ENCODE measurements at regions not wholly inside any gene's neighbourhood (a gene's known extent, or its start where the extent isn't known, plus 50 kb on each side); places are given as distances from the start of the nearest gene placed in this dataset.

- H3K27ac ChIP-seq (ENCODE audit: low read length): no peak overlapping the region
- WGBS (ENCODE audit: insufficient coverage, insufficient read length): no CpG with 5 or more reads among the region's 1 CpG
These were observed 319.7 kb downstream of the LPIN1 start for GRCh38 chr2:12066116-12066515.

GRCh38 chr2:12066986-12067385 is 320.6 kb downstream of the LPIN1 start:
- DNase-seq (ENCODE audit: low read depth, low spot score): no peak
- no peak overlapping the region for H3K4me3 ChIP-seq (ENCODE audit: low read length)
- no peaks in the 10 kb centered on the region for H3K4me1 ChIP-seq (ENCODE audit: control insufficient read depth, insufficient read depth, low read length)
- WGBS (ENCODE audit: insufficient coverage, insufficient read length): no CpG with 5 or more reads among the region's 1 CpG
- no peak overlapping the region for H3K27ac ChIP-seq (ENCODE audit: low read length)
- H3K9me3 ChIP-seq (ENCODE audit: control insufficient read depth, insufficient read depth, low read length): no peaks in the 10 kb centered on the region
- H3K36me3 ChIP-seq (ENCODE audit: control insufficient read depth, insufficient read depth, low read length): no peaks in the 10 kb centered on the region
- H3K27me3 ChIP-seq (ENCODE audit: control insufficient read depth, insufficient read depth, low read length): no peaks in the 10 kb centered on the region

More at GRCh38 chr2:12066116-12066515, 319.7 kb downstream of the LPIN1 start:
- no peak overlapping the region for H3K4me3 ChIP-seq (ENCODE audit: low read length)
- no peaks in the 10 kb centered on the region for H3K9me3 ChIP-seq (ENCODE audit: control insufficient read depth, insufficient read depth, low read length)
- H3K4me1 ChIP-seq (ENCODE audit: control insufficient read depth, insufficient read depth, low read length): no peaks in the 10 kb centered on the region
- H3K36me3 ChIP-seq (ENCODE audit: control insufficient read depth, insufficient read depth, low read length): no peaks in the 10 kb centered on the region
- no peak for DNase-seq (ENCODE audit: low read depth, low spot score)
- no peaks in the 10 kb centered on the region for H3K27me3 ChIP-seq (ENCODE audit: control insufficient read depth, insufficient read depth, low read length)

- Histone ChIP-seq H3K27me3 (ENCODE audit: control insufficient read depth, insufficient read depth, low read length) (no peaks in the 10 kb centered on the region), H3K27ac (ENCODE audit: low read length) (no peak overlapping the region), H3K36me3 (ENCODE audit: control insufficient read depth, insufficient read depth, low read length) (no peaks in the 10 kb centered on the region), H3K4me3 (ENCODE audit: low read length) (no peak overlapping the region), H3K4me1 (ENCODE audit: control insufficient read depth, insufficient read depth, low read length) (no peaks in the 10 kb centered on the region), H3K9me3 (ENCODE audit: control insufficient read depth, insufficient read depth, low read length) (no peaks in the 10 kb centered on the region)
- DNase-seq (ENCODE audit: low read depth, low spot score): no peak
- WGBS (ENCODE audit: insufficient coverage, insufficient read length): no CpG with 5 or more reads among the region's 6 CpGs
These were observed 322.5 kb downstream of the LPIN1 start for GRCh38 chr2:12068796-12069538.

- no CpG with 5 or more reads among the region's 2 CpGs for WGBS (ENCODE audit: insufficient coverage, insufficient read length)
- H3K9me3 ChIP-seq (ENCODE audit: control insufficient read depth, insufficient read depth, low read length): no peaks in the 10 kb centered on the region
- H3K36me3 ChIP-seq (ENCODE audit: control insufficient read depth, insufficient read depth, low read length): no peaks in the 10 kb centered on the region
- no peak for DNase-seq (ENCODE audit: low read depth, low spot score)
- H3K27me3 ChIP-seq (ENCODE audit: control insufficient read depth, insufficient read depth, low read length): no peaks in the 10 kb centered on the region
- H3K4me3 ChIP-seq (ENCODE audit: low read length): no peak overlapping the region
- H3K27ac ChIP-seq (ENCODE audit: low read length): no peak overlapping the region
- H3K4me1 ChIP-seq (ENCODE audit: control insufficient read depth, insufficient read depth, low read length): no peaks in the 10 kb centered on the region
These were observed 323.7 kb downstream of the LPIN1 start for GRCh38 chr2:12070153-12070552.

GRCh38 chr2:12070581-12070980 is 324.1 kb downstream of the LPIN1 start:
- no peaks in the 10 kb centered on the region for H3K27me3 ChIP-seq (ENCODE audit: control insufficient read depth, insufficient read depth, low read length)
- no peak for DNase-seq (ENCODE audit: low read depth, low spot score)
- no peaks in the 10 kb centered on the region for H3K9me3 ChIP-seq (ENCODE audit: control insufficient read depth, insufficient read depth, low read length)
- H3K4me1 ChIP-seq (ENCODE audit: control insufficient read depth, insufficient read depth, low read length): no peaks in the 10 kb centered on the region
- H3K27ac ChIP-seq (ENCODE audit: low read length): no peak overlapping the region
- H3K36me3 ChIP-seq (ENCODE audit: control insufficient read depth, insufficient read depth, low read length): no peaks in the 10 kb centered on the region
- no CpG with 5 or more reads among the region's 4 CpGs for WGBS (ENCODE audit: insufficient coverage, insufficient read length)
- no peak overlapping the region for H3K4me3 ChIP-seq (ENCODE audit: low read length)

- no peaks in the 10 kb centered on the region for H3K4me1 ChIP-seq (ENCODE audit: control insufficient read depth, insufficient read depth, low read length)
- H3K27me3 ChIP-seq (ENCODE audit: control insufficient read depth, insufficient read depth, low read length): no peaks in the 10 kb centered on the region
- H3K36me3 ChIP-seq (ENCODE audit: control insufficient read depth, insufficient read depth, low read length): no peaks in the 10 kb centered on the region
- no peak overlapping the region for H3K4me3 ChIP-seq (ENCODE audit: low read length)
- no peak overlapping the region for H3K27ac ChIP-seq (ENCODE audit: low read length)
- DNase-seq (ENCODE audit: low read depth, low spot score): no peak
- no peaks in the 10 kb centered on the region for H3K9me3 ChIP-seq (ENCODE audit: control insufficient read depth, insufficient read depth, low read length)
These were observed 324.9 kb downstream of the LPIN1 start for GRCh38 chr2:12071318-12071717.

- WGBS (ENCODE audit: insufficient coverage, insufficient read length): no CpG with 5 or more reads among the region's 6 CpGs
- Histone ChIP-seq H3K9me3 (ENCODE audit: control insufficient read depth, insufficient read depth, low read length) (no peaks in the 10 kb centered on the region), H3K4me1 (ENCODE audit: control insufficient read depth, insufficient read depth, low read length) (no peaks in the 10 kb centered on the region), H3K27ac (ENCODE audit: low read length) (no peak overlapping the region), H3K27me3 (ENCODE audit: control insufficient read depth, insufficient read depth, low read length) (no peaks in the 10 kb centered on the region), H3K4me3 (ENCODE audit: low read length) (no peak overlapping the region), H3K36me3 (ENCODE audit: control insufficient read depth, insufficient read depth, low read length) (no peaks in the 10 kb centered on the region)
- DNase-seq (ENCODE audit: low read depth, low spot score): no peak
These were observed 326.9 kb downstream of the LPIN1 start for GRCh38 chr2:12073217-12073852.

GRCh38 chr2:12074126-12074844 is 327.9 kb downstream of the LPIN1 start:
- Histone ChIP-seq H3K27ac (ENCODE audit: low read length) (no peak overlapping the region), H3K4me3 (ENCODE audit: low read length) (no peak overlapping the region), H3K36me3 (ENCODE audit: control insufficient read depth, insufficient read depth, low read length) (no peaks in the 10 kb centered on the region), H3K4me1 (ENCODE audit: control insufficient read depth, insufficient read depth, low read length) (no peaks in the 10 kb centered on the region), H3K27me3 (ENCODE audit: control insufficient read depth, insufficient read depth, low read length) (no peaks in the 10 kb centered on the region), H3K9me3 (ENCODE audit: control insufficient read depth, insufficient read depth, low read length) (no peaks in the 10 kb centered on the region)
- WGBS (ENCODE audit: insufficient coverage, insufficient read length): no CpG with 5 or more reads among the region's 7 CpGs
- no peak for DNase-seq (ENCODE audit: low read depth, low spot score)

- H3K9me3 ChIP-seq (ENCODE audit: control insufficient read depth, insufficient read depth, low read length): no peaks in the 10 kb centered on the region
- no peaks in the 10 kb centered on the region for H3K4me1 ChIP-seq (ENCODE audit: control insufficient read depth, insufficient read depth, low read length)
- no peaks in the 10 kb centered on the region for H3K27me3 ChIP-seq (ENCODE audit: control insufficient read depth, insufficient read depth, low read length)
- no CpG with 5 or more reads among the region's 2 CpGs for WGBS (ENCODE audit: insufficient coverage, insufficient read length)
- no peaks in the 10 kb centered on the region for H3K36me3 ChIP-seq (ENCODE audit: control insufficient read depth, insufficient read depth, low read length)
- no peak for DNase-seq (ENCODE audit: low read depth, low spot score)
- H3K27ac ChIP-seq (ENCODE audit: low read length): no peak overlapping the region
- H3K4me3 ChIP-seq (ENCODE audit: low read length): no peak overlapping the region
These were observed 328.4 kb downstream of the LPIN1 start for GRCh38 chr2:12074845-12075217.

- H3K27ac ChIP-seq (ENCODE audit: low read length): no peak overlapping the region
- no CpG with 5 or more reads among the region's 3 CpGs for WGBS (ENCODE audit: insufficient coverage, insufficient read length)
- no peaks in the 10 kb centered on the region for H3K36me3 ChIP-seq (ENCODE audit: control insufficient read depth, insufficient read depth, low read length)
- DNase-seq (ENCODE audit: low read depth, low spot score): no peak
- no peaks in the 10 kb centered on the region for H3K4me1 ChIP-seq (ENCODE audit: control insufficient read depth, insufficient read depth, low read length)
- H3K9me3 ChIP-seq (ENCODE audit: control insufficient read depth, insufficient read depth, low read length): no peaks in the 10 kb centered on the region
- H3K4me3 ChIP-seq (ENCODE audit: low read length): no peak overlapping the region
- no peaks in the 10 kb centered on the region for H3K27me3 ChIP-seq (ENCODE audit: control insufficient read depth, insufficient read depth, low read length)
These were observed 329.2 kb downstream of the LPIN1 start for GRCh38 chr2:12075603-12076002.

Data from iPS DF 6.9 (cell line).